Keratinocyte (primary cell): ENCODE measurements at regions not wholly inside any gene's neighbourhood (a gene's known extent, or its start where the extent isn't known, plus 50 kb on each side); places are given as distances from the start of the nearest gene placed in this dataset.
A peak's percentile ranks its signal among the peaks of the same experiment; 100 is the strongest.

Experiments used
- DNase-seq: peaks from one replicate; pipeline ENCODE4 v3.0.0-alpha.2; 2011; ENCODE audit warnings: low read depth, missing footprints, low spot score
- FAIRE-seq: peaks from 2 replicates; lab custom pipeline; 2011; peaks lifted over from hg19 to GRCh38; lab: Jason Lieb, UNC
- H2AFZ ChIP-seq: 2 replicates; pipeline ENCODE4 v1.6.0; 2012; ENCODE audit warnings: low read length, control low read depth, inconsistent platforms; ENCODE audit not compliant: control insufficient read depth
- H3K27ac ChIP-seq: 2 replicates; pipeline ENCODE4 v1.5.1; 2011; ENCODE audit warnings: low read length; ENCODE audit not compliant: control insufficient read depth, insufficient read depth
- H3K27me3 ChIP-seq: 3 replicates; pipeline ENCODE4 v1.6.0; 2011; ENCODE audit warnings: low read length; ENCODE audit not compliant: control insufficient read depth, insufficient read depth; ENCODE audit errors: extremely low read depth
- H3K36me3 ChIP-seq, 2 experiments: 2 replicates in 1 of 2; 3 replicates in 1 of 2; pipeline ENCODE4 v1.5.1; 2011; ENCODE audit warnings: low read length in 2 of 2, mild to moderate bottlenecking in 1 of 2; ENCODE audit not compliant: control insufficient read depth in 2 of 2, insufficient read depth in 2 of 2; ENCODE audit errors: extremely low read depth in 1 of 2
- H3K4me1 ChIP-seq: 3 replicates; pipeline ENCODE4 v1.5.1; 2011; ENCODE audit warnings: low read length; ENCODE audit not compliant: control insufficient read depth, insufficient read depth; ENCODE audit errors: extremely low read depth
- H3K4me2 ChIP-seq: 3 replicates; pipeline ENCODE4 v1.6.0; 2011; ENCODE audit warnings: low read depth, low read length; ENCODE audit not compliant: control insufficient read depth, insufficient read depth; ENCODE audit errors: extremely low read depth
- H3K4me3 ChIP-seq, 3 experiments: fragments of 200-600 bp in 1 of 3; sonication (generic) in 1 of 3; 2 replicates in 2 of 3; 3 replicates in 1 of 3; pipeline ENCODE4 v1.5.1; 2011 to 2016; ENCODE audit warnings: low read length in 3 of 3, mild to moderate bottlenecking in 3 of 3, control low read depth in 2 of 3, inconsistent platforms in 1 of 3, low read depth in 1 of 3, mixed read lengths in 1 of 3, mixed run types in 1 of 3, moderate library complexity in 1 of 3; ENCODE audit not compliant: control insufficient read depth in 2 of 3, insufficient read depth in 2 of 3; ENCODE audit errors: extremely low read depth in 1 of 3
- H3K79me2 ChIP-seq: 2 replicates; pipeline ENCODE4 v1.6.0; 2012; ENCODE audit warnings: low read length; ENCODE audit not compliant: control insufficient read depth, insufficient read depth
- H3K9ac ChIP-seq: 3 replicates; pipeline ENCODE4 v1.6.0; 2011; ENCODE audit warnings: low read length; ENCODE audit not compliant: control insufficient read depth, insufficient read depth; ENCODE audit errors: extremely low read depth
- H3K9me1 ChIP-seq: 3 replicates; pipeline ENCODE4 v1.6.0; 2011; ENCODE audit warnings: low read length; ENCODE audit not compliant: control insufficient read depth, insufficient read depth; ENCODE audit errors: extremely low read depth
- H3K9me3 ChIP-seq: 2 replicates; pipeline ENCODE4 v1.5.1; 2012; ENCODE audit warnings: low read depth, low read length; ENCODE audit not compliant: control insufficient read depth
- H4K20me1 ChIP-seq: 3 replicates; pipeline ENCODE4 v1.6.0; 2011; ENCODE audit warnings: low read length; ENCODE audit not compliant: control insufficient read depth, insufficient read depth; ENCODE audit errors: extremely low read depth
- EZH2 ChIP-seq: IDR thresholded peaks from one replicate; pipeline ENCODE4 v1.6.1; 2012; ENCODE audit warnings: inconsistent platforms, mild to moderate bottlenecking, low read length, moderate library complexity
- dilution Hi-C: fragments of 300-500 bp; cut with MboI; formaldehyde crosslinking; loops from one replicate; pipeline ENCODE4 v1.7.0; 2020; ENCODE audit warnings: low sequenced_read_pairs; ENCODE audit not compliant: extremely low pct_ligation_motif_present
- TF ChIP-seq, protein P1 (sequence below), 3 experiments: IDR thresholded peaks in 1 of 3; conservative IDR thresholded peaks in 1 of 3; optimal IDR thresholded peaks in 1 of 3; 2 replicates in 2 of 3; 3 replicates in 1 of 3; pipeline versions ENCODE3 to v1.5.1; 2011; ENCODE audit warnings: low read length in 3 of 3, mild to moderate bottlenecking in 3 of 3, moderate library complexity in 2 of 3, control low read depth in 1 of 3, inconsistent platforms in 1 of 3; ENCODE audit not compliant: insufficient read depth in 2 of 3; ENCODE audit errors: extremely low read depth in 1 of 3

DNA sequence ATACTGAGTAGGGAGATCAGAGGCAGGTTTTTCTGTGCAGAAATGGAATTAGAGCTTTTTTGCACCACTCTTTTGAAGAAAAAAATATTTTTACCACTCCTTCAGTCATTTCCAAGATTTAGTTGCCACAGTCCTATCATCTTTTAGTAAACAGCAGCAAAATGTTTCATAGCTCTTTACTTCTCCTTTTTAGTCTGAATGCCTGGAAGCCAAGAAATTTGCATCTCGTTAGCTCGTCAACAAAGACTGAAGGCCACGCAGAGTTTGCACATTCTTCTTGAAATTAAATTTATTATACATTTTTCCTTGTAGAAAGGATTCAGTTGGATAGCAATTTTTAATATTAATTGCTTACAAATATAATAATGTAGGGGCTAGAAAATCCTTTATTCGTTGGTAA is 544.5 kb upstream of the ATP2B1 start:
- DNase-seq (no peak), FAIRE-seq (no peak)
- no peaks in the 10 kb centered on the region for H3K27me3 ChIP-seq
- H4K20me1 ChIP-seq: no peaks in the 10 kb centered on the region
- H3K9ac ChIP-seq: no peak overlapping the region
- H3K4me1 ChIP-seq: peaks cover 18% of the 10 kb centered on the region
- TF ChIP-seq, protein P1, sequence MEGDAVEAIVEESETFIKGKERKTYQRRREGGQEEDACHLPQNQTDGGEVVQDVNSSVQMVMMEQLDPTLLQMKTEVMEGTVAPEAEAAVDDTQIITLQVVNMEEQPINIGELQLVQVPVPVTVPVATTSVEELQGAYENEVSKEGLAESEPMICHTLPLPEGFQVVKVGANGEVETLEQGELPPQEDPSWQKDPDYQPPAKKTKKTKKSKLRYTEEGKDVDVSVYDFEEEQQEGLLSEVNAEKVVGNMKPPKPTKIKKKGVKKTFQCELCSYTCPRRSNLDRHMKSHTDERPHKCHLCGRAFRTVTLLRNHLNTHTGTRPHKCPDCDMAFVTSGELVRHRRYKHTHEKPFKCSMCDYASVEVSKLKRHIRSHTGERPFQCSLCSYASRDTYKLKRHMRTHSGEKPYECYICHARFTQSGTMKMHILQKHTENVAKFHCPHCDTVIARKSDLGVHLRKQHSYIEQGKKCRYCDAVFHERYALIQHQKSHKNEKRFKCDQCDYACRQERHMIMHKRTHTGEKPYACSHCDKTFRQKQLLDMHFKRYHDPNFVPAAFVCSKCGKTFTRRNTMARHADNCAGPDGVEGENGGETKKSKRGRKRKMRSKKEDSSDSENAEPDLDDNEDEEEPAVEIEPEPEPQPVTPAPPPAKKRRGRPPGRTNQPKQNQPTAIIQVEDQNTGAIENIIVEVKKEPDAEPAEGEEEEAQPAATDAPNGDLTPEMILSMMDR (optimal IDR thresholded peaks at IDR 0.05 in 1 of 3, IDR thresholded peaks at IDR 0.05 in 1 of 3, conservative IDR thresholded peaks at IDR 0.05 in 1 of 3; ENCODE audit: extremely low read depth in 1 of 3, insufficient read depth in 2 of 3, low read length in 3 of 3): no peak
- no peak for TF ChIP-seq EZH2
- H3K4me2 ChIP-seq: no peak overlapping the region
- no peak overlapping the region for H3K27ac ChIP-seq
- no peak overlapping the region for H2AFZ ChIP-seq
- dilution Hi-C loops: no loop called here
- H3K9me1 ChIP-seq: no peaks in the 10 kb centered on the region
- no peak overlapping the region for H3K4me3 ChIP-seq
- no peaks in the 10 kb centered on the region for H3K36me3 ChIP-seq
- no peaks in the 10 kb centered on the region for H3K79me2 ChIP-seq
- H3K9me3 ChIP-seq: no peaks in the 10 kb centered on the region

DNA sequence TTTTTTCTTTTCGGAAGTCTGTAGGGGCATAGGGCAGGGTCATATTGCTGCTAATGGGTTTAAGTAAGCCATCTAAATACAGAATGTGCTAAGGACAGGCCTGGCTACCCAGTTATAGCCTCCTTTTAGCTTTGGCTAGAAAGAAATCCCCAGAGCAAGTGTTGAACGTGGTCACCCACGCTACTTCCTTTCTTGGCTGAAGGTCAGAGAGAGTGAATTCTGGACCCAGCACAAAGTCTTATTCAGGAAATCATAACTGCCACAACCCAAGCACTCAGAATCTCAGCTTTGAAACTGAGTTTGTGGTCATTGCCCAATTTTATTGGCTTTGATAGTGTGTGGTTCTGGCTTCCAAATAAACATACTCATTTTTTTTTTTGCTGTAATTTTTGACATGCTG is 542.1 kb upstream of the ATP2B1 start:
- Histone ChIP-seq H3K79me2 (no peaks in the 10 kb centered on the region), H3K9me1 (no peaks in the 10 kb centered on the region), H3K4me1 (peaks cover 18% of the 10 kb centered on the region), H3K9ac (no peak overlapping the region), H3K4me3 (no peak overlapping the region), H3K27ac (no peak overlapping the region), H3K27me3 (no peaks in the 10 kb centered on the region), H4K20me1 (no peaks in the 10 kb centered on the region), H2AFZ (peak overlapping the region; percentile 57), H3K9me3 (no peaks in the 10 kb centered on the region), H3K36me3 (no peaks in the 10 kb centered on the region), H3K4me2 (no peak overlapping the region)
- no peak for DNase-seq
- dilution Hi-C loops: no loop called here
- no peak for FAIRE-seq
- TF ChIP-seq, protein P1 (optimal IDR thresholded peaks at IDR 0.05 in 1 of 3, IDR thresholded peaks at IDR 0.05 in 1 of 3, conservative IDR thresholded peaks at IDR 0.05 in 1 of 3; ENCODE audit: extremely low read depth in 1 of 3, insufficient read depth in 2 of 3, low read length in 3 of 3): no peak
- TF ChIP-seq EZH2: no peak
